Caco-2 (cell line): ENCODE measurements at regions not wholly inside any gene's neighbourhood (a gene's known extent, or its start where the extent isn't known, plus 50 kb on each side); places are given as distances from the start of the nearest gene placed in this dataset.

ENCODE experiments used
- BruUV-seq: library from RNA; stranded (reverse); fragments of 400-500 nt; replicated peaks from 2 replicates; lab custom pipeline; 2021; lab: Mats Ljungman, UMichigan
- CTCF ChIA-PET: fragments of 300-600 bp; sonication (Branson Sonifier 250); formaldehyde crosslinking; loops from one replicate; lab custom pipeline; 2022; ENCODE audit warnings: antibody characterized with exemption; lab: Charles Lee
- POLR2A ChIA-PET: fragments of 300-600 bp; sonication (Branson Sonifier 250); formaldehyde crosslinking; loops from one replicate; lab custom pipeline; 2022; ENCODE audit warnings: antibody characterized with exemption; lab: Charles Lee
- DNase-seq, 2 experiments: peaks; one replicate each; pipeline versions ENCODE4 v3.0.0 to v3.0.0-alpha.2; 2020 to 2022
- H3K27me3 ChIP-seq: replicated peaks from 2 replicates; pipeline ENCODE4 v1.6.0; 2011; ENCODE audit warnings: low read length; ENCODE audit not compliant: control insufficient read depth, insufficient read depth
- H3K36me3 ChIP-seq: 2 replicates; pipeline ENCODE4 v1.5.1; 2011; ENCODE audit warnings: low read length; ENCODE audit not compliant: control insufficient read depth, insufficient read depth
- H3K4me1 ChIP-seq: fragments of 250-450 bp; sonication (Bioruptor Pico); 2 replicates; pipeline ENCODE4 v1.5.1; 2020; ENCODE audit warnings: mild to moderate bottlenecking
- H3K4me3 ChIP-seq: 2 replicates; pipeline ENCODE4 v1.5.1; 2011; ENCODE audit warnings: low read depth, mild to moderate bottlenecking, control low read depth, low read length
- H3K9me3 ChIP-seq: fragments of 250-450 bp; sonication (Bioruptor Pico); 2 replicates; pipeline ENCODE4 v1.5.1; 2020; ENCODE audit warnings: mild to moderate bottlenecking, moderate library complexity
- H3K27ac Mint-ChIP-seq: one replicate; pipeline ENCODE4 v1.8.0; 2022; ENCODE audit warnings: mixed read lengths; ENCODE audit not compliant: unreplicated experiment
- H3K27me3 Mint-ChIP-seq: one replicate; pipeline ENCODE4 v1.8.0; 2022; ENCODE audit warnings: mixed read lengths; ENCODE audit not compliant: insufficient read depth, unreplicated experiment
- H3K36me3 Mint-ChIP-seq: one replicate; pipeline ENCODE4 v1.8.0; 2022; ENCODE audit warnings: mild to moderate bottlenecking, mixed read lengths; ENCODE audit not compliant: insufficient read depth, unreplicated experiment
- H3K4me1 Mint-ChIP-seq: one replicate; pipeline ENCODE4 v1.8.0; 2022; ENCODE audit warnings: low read depth, mixed read lengths; ENCODE audit not compliant: unreplicated experiment
- H3K4me3 Mint-ChIP-seq: one replicate; pipeline ENCODE4 v1.8.0; 2022; ENCODE audit warnings: mild to moderate bottlenecking, moderate library complexity, mixed read lengths; ENCODE audit not compliant: unreplicated experiment
- H3K9me3 Mint-ChIP-seq: one replicate; pipeline ENCODE4 v1.8.0; 2022; ENCODE audit warnings: mixed read lengths; ENCODE audit not compliant: unreplicated experiment
- CTCF ChIP-seq, 2 experiments: fragments of 200-600 bp in 1 of 2; IDR thresholded peaks; 1 replicate in 1 of 2; 2 replicates in 1 of 2; pipeline versions ENCODE4 v1.5.1 to v1.8.0; 2011 to 2022; ENCODE audit warnings: antibody characterized with exemption in 1 of 2, control low read depth in 1 of 2, inconsistent platforms in 1 of 2, low read depth in 1 of 2, low read length in 1 of 2, mild to moderate bottlenecking in 1 of 2, moderate library complexity in 1 of 2; ENCODE audit not compliant: insufficient read depth in 1 of 2, severe bottlenecking in 1 of 2, unreplicated experiment in 1 of 2
- intact Hi-C: fragments of 100-400 bp; cut with micrococcal nuclease; formaldehyde crosslinking; loops from one replicate; pipeline ENCODE4 v1.10.0; 2022; ENCODE audit not compliant: unreplicated experiment

- H3K36me3 ChIP-seq: no peaks in the 10 kb centered on the region
- ChIA-PET CTCF (no interaction called here), POLR2A (no interaction called here)
- DNase-seq: no peak
- no peaks in the 10 kb centered on the region for H3K9me3 ChIP-seq
- intact Hi-C loops: no loop called here
- no peaks in the 10 kb centered on the region for H3K4me1 Mint-ChIP-seq
- no peak overlapping the region for H3K4me3 ChIP-seq
- no peaks in the 10 kb centered on the region for H3K9me3 Mint-ChIP-seq
- no peaks in the 10 kb centered on the region for H3K27me3 Mint-ChIP-seq
- H3K27ac Mint-ChIP-seq: no peak overlapping the region
- TF ChIP-seq CTCF (IDR thresholded peaks at IDR 0.05; ENCODE audit: insufficient read depth in 1 of 2, low read depth in 1 of 2, low read length in 1 of 2, severe bottlenecking in 1 of 2, unreplicated experiment in 1 of 2): no peak
- H3K4me1 ChIP-seq: no peaks in the 10 kb centered on the region
- no peaks in the 10 kb centered on the region for H3K27me3 ChIP-seq
- no peaks in the 10 kb centered on the region for H3K36me3 Mint-ChIP-seq
- H3K4me3 Mint-ChIP-seq: no peak overlapping the region
- no TSS peak for BruUV-seq
Observed at GRCh38 chr1:47660622-47661021, 222.8 kb downstream of the FOXD2 start.

GRCh38 chr1:47661040-47661439, 223.2 kb downstream of the FOXD2 start:
- CTCF ChIA-PET: no interaction called here
- no peak for DNase-seq

DNA sequence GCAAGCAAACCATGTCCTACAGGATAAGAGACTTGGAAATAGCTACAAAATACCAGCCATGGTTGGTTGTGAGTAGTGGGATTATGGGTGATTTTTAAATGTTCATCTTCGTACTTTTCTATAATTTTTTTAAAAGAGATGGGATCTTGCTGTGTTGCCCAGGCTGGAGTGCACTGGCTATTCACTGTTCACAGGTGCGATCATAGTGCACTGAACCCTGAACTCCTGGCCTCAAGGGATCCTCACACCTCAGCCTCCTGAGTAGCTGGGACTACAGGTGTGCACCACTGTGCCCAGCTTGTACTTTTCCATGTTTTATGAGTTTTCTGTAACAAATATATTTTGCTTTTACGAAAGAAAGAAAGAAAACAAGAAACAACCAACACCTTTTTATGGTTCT, 224.2 kb downstream of the FOXD2 start:
- Mint-ChIP-seq H3K4me1 (no peaks in the 10 kb centered on the region), H3K4me3 (no peak overlapping the region), H3K36me3 (no peaks in the 10 kb centered on the region), H3K27me3 (no peaks in the 10 kb centered on the region), H3K9me3 (no peaks in the 10 kb centered on the region), H3K27ac (no peak overlapping the region)
- Histone ChIP-seq H3K4me3 (no peak overlapping the region), H3K27me3 (no peaks in the 10 kb centered on the region), H3K36me3 (no peaks in the 10 kb centered on the region), H3K4me1 (no peaks in the 10 kb centered on the region), H3K9me3 (no peaks in the 10 kb centered on the region)
- no peak for TF ChIP-seq CTCF (IDR thresholded peaks at IDR 0.05; ENCODE audit: insufficient read depth in 1 of 2, low read depth in 1 of 2, low read length in 1 of 2, severe bottlenecking in 1 of 2, unreplicated experiment in 1 of 2)
- intact Hi-C loops: no loop called here
- POLR2A ChIA-PET: interaction anchor here (0.7 kb wide), 1 partner anchor 114 kb away, joined by 3 read pairs; no protein-coding TSS in a partner anchor
- CTCF ChIA-PET: no interaction called here
- DNase-seq: no peak
- no TSS peak for BruUV-seq

More at GRCh38 chr1:47661040-47661439, 223.2 kb downstream of the FOXD2 start:
- POLR2A ChIA-PET: no interaction called here
- H3K36me3 Mint-ChIP-seq: no peaks in the 10 kb centered on the region
- H3K4me3 Mint-ChIP-seq: no peak overlapping the region
- Histone ChIP-seq H3K36me3 (no peaks in the 10 kb centered on the region), H3K4me1 (no peaks in the 10 kb centered on the region), H3K27me3 (no peaks in the 10 kb centered on the region), H3K4me3 (no peak overlapping the region), H3K9me3 (no peaks in the 10 kb centered on the region)
- intact Hi-C loops: no loop called here
- no peak overlapping the region for H3K27ac Mint-ChIP-seq
- H3K27me3 Mint-ChIP-seq: no peaks in the 10 kb centered on the region
- H3K9me3 Mint-ChIP-seq: no peaks in the 10 kb centered on the region
- no peak for TF ChIP-seq CTCF (IDR thresholded peaks at IDR 0.05; ENCODE audit: insufficient read depth in 1 of 2, low read depth in 1 of 2, low read length in 1 of 2, severe bottlenecking in 1 of 2, unreplicated experiment in 1 of 2)
- H3K4me1 Mint-ChIP-seq: no peaks in the 10 kb centered on the region
- no TSS peak for BruUV-seq
